IMR-90 (cell line): ENCODE measurements at regions not wholly inside any gene's neighbourhood (a gene's known extent, or its start where the extent isn't known, plus 50 kb on each side); places are given as distances from the start of the nearest gene placed in this dataset.

Source experiments
- BHLHE40 ChIP-seq: fragments of 150-350 bp; IDR thresholded peaks from 2 replicates; pipeline ENCODE4 v1.6.1; 2016; ENCODE audit warnings: mild to moderate bottlenecking, low read depth, low read length
- CEBPB ChIP-seq: IDR thresholded peaks from 2 replicates; pipeline ENCODE4 v1.6.1; 2012; ENCODE audit warnings: low read depth, low read length, improper control_type of control experiment
- CTCF ChIP-seq: conservative IDR thresholded peaks from 2 replicates; pipeline ENCODE4 v1.5.1; 2012; ENCODE audit warnings: mild to moderate bottlenecking, low read depth, low read length, improper control_type of control experiment
- MAFK ChIP-seq: IDR thresholded peaks from 2 replicates; pipeline ENCODE4 v1.6.1; 2012; ENCODE audit warnings: low read depth, low read length, improper control_type of control experiment
- MXI1 ChIP-seq: IDR thresholded peaks from 2 replicates; pipeline ENCODE4 v1.6.1; 2012; ENCODE audit warnings: low read depth, mild to moderate bottlenecking, low read length, moderate library complexity, borderline replicate concordance
- NFE2L2 ChIP-seq: fragments of 150-350 bp; IDR thresholded peaks from 2 replicates; pipeline ENCODE4 v1.6.1; 2016; ENCODE audit warnings: low read depth, mild to moderate bottlenecking, low read length
- POLR2A ChIP-seq: IDR thresholded peaks from 2 replicates; pipeline ENCODE4 v1.6.1; 2012; ENCODE audit warnings: mild to moderate bottlenecking, low read depth, low read length
- RFX5 ChIP-seq: IDR thresholded peaks from 2 replicates; pipeline ENCODE4 v1.8.0; 2012; ENCODE audit warnings: low read depth, mild to moderate bottlenecking, low read length, moderate library complexity
- SMC3 ChIP-seq: fragments of 150-350 bp; IDR thresholded peaks from 2 replicates; pipeline ENCODE4 v1.6.1; 2016; ENCODE audit warnings: low read depth, mild to moderate bottlenecking, antibody characterized with exemption, low read length, moderate library complexity
- TF ChIP-seq, protein P1 (sequence below): fragments of 150-350 bp; IDR thresholded peaks from 2 replicates; pipeline ENCODE4 v1.6.1; 2017; ENCODE audit warnings: mild to moderate bottlenecking, antibody characterized with exemption, low read length, low read depth

- TF ChIP-seq MAFK (no peak), CTCF (no peak), MXI1 (no peak), POLR2A (no peak), RFX5 (no peak), CEBPB (no peak), NFE2L2 (no peak), BHLHE40 (no peak), SMC3 (no peak)
- TF ChIP-seq, protein P1, sequence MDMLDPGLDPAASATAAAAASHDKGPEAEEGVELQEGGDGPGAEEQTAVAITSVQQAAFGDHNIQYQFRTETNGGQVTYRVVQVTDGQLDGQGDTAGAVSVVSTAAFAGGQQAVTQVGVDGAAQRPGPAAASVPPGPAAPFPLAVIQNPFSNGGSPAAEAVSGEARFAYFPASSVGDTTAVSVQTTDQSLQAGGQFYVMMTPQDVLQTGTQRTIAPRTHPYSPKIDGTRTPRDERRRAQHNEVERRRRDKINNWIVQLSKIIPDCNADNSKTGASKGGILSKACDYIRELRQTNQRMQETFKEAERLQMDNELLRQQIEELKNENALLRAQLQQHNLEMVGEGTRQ: no peak
Observed at GRCh38 chr1:209390764-209391163, 192.8 kb upstream of the CAMK1G start.
